HepG2 (cell line): ENCODE measurements at regions not wholly inside any gene's neighbourhood (a gene's known extent, or its start where the extent isn't known, plus 50 kb on each side); places are given as distances from the start of the nearest gene placed in this dataset.

Experiments used
- CTCF ChIP-seq: sonication (generic); formaldehyde crosslinking; IDR thresholded peaks from 2 replicates; pipeline ENCODE4 v1.5.0; 2020; ENCODE audit warnings: mild to moderate bottlenecking, missing genetic modification reagents, moderate library complexity
- EED ChIP-seq: sonication (generic); formaldehyde crosslinking; IDR thresholded peaks from 2 replicates; pipeline ENCODE4 v1.5.0; 2020; ENCODE audit warnings: mild to moderate bottlenecking, missing genetic modification reagents
- ZMYM4 ChIP-seq: sonication (generic); formaldehyde crosslinking; IDR thresholded peaks from 2 replicates; pipeline ENCODE4 v1.8.1; 2023; ENCODE audit warnings: mild to moderate bottlenecking, missing genetic modification reagents

GRCh38 chr14:27256805-27257204 is 659.0 kb upstream of the NOVA1 start:
- no peak for TF ChIP-seq EED (CRISPR knock-in tag)
- no peak for TF ChIP-seq ZMYM4
- no peak for TF ChIP-seq CTCF (CRISPR knock-in tag)
